Small intestine (tissue), 7 donors: ENCODE measurements at regions not wholly inside any gene's neighbourhood (a gene's known extent, or its start where the extent isn't known, plus 50 kb on each side); places are given as distances from the start of the nearest gene placed in this dataset.

ENCODE experiments used
- DNase-seq, 2 donors: peaks; one replicate each; pipeline versions ENCODE4 v3.0.0 to v3.0.0-alpha.2; 2013
- FAIRE-seq: peaks from 2 replicates; lab custom pipeline; 2012; peaks lifted over from hg19 to GRCh38; lab: Jason Lieb, UNC
- H3K27ac ChIP-seq, 3 donors: one replicate each; pipeline ENCODE4 v1.5.1; 2013; ENCODE audit warnings: low read length in 2 of 3, mild to moderate bottlenecking in 2 of 3, control low read depth in 1 of 3, inconsistent platforms in 1 of 3, low read depth in 1 of 3, moderate library complexity in 1 of 3
- H3K27me3 ChIP-seq, 3 donors: one replicate each; pipeline ENCODE4 v1.6.1; 2013; ENCODE audit warnings: low read length in 3 of 3, inconsistent platforms in 1 of 3; ENCODE audit not compliant: control insufficient read depth in 3 of 3, insufficient read depth in 3 of 3
- H3K36me3 ChIP-seq, 3 donors: one replicate each; pipeline ENCODE4 v1.6.1; 2013; ENCODE audit warnings: low read length in 3 of 3, inconsistent platforms in 1 of 3, low read depth in 1 of 3, mild to moderate bottlenecking in 1 of 3, moderate library complexity in 1 of 3; ENCODE audit not compliant: control insufficient read depth in 3 of 3, insufficient read depth in 2 of 3
- H3K4me1 ChIP-seq, 3 donors: one replicate each; pipeline ENCODE4 v1.6.1; 2013; ENCODE audit warnings: low read length in 2 of 3, inconsistent platforms in 1 of 3, low read depth in 1 of 3, mild to moderate bottlenecking in 1 of 3, moderate library complexity in 1 of 3; ENCODE audit not compliant: control insufficient read depth in 3 of 3, insufficient read depth in 2 of 3
- H3K4me3 ChIP-seq, 3 donors: one replicate each; pipeline ENCODE4 v1.5.1; 2013; ENCODE audit warnings: low read length in 3 of 3, control low read depth in 1 of 3, inconsistent platforms in 1 of 3, low read depth in 1 of 3, mild to moderate bottlenecking in 1 of 3, moderate library complexity in 1 of 3
- H3K9me3 ChIP-seq, 2 donors: one replicate each; pipeline ENCODE4 v1.6.1; 2013; ENCODE audit warnings: low read depth in 1 of 2, low read length in 1 of 2; ENCODE audit not compliant: control insufficient read depth in 2 of 2, insufficient read depth in 1 of 2
- WGBS, 3 donors: extraction: QIAGEN DNeasy Blood & Tissue Kit; methylation state at CpG; one replicate each; pipeline ENCODE4 v1.1.7; 2013; 5-methylcytosine and 5-hydroxymethylcytosine counted together
- donor health status: healthy with polysubstance abuse.
- donor health status: control.
- donor health status: control.
- donor health status: Bipolar disorder and iron deficiency.
- donor health status: healthy.

DNA sequence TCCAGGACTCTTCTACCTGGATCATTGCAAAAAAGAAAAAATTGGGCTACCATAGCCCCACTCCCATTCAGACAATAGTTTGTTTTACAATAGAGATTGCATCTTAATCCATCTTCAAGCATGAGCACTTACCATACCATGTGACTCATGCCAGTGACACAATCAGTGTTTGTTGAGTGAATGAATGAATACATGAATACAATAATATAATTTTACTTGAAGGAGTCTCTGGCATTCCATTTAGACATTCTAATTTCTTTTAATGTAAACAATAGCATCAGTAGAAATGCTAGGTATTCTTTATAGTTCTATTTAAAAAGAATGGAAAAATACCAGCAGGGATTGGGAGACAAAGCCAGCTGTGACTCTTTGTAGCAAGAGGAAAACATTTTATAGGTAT lies 141.6 kb upstream of the AKR1E2 start:
- no peaks in the 10 kb centered on the region for H3K36me3 ChIP-seq

DNA sequence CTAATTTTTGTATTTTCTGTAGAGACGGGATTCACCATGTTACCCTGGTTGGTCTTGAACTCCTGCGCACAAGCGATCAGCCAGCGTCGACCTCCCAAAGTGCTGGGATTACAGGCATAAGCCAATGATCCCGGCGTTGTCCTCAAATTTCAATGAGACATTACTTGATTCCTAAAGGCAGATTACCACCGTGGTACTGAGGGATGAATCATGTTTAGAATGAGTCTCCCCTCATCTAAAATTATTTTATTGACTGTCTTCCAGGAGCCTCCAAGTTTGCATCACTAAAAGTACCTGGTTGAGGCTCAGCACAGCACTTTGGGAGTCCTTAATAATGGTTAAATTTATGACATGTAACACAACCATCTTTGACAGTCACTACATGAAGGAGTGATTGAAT lies 142.2 kb upstream of the AKR1E2 start:
- Histone ChIP-seq H3K9me3 (no peaks in the 10 kb centered on the region), H3K4me1 (peaks cover 0 to 3% (median 2%) of the 10 kb centered on the region in 3 donors), H3K4me3 (no peak overlapping the region), H3K36me3 (no peaks in the 10 kb centered on the region), H3K27me3 (no peaks in the 10 kb centered on the region), H3K27ac (no peak overlapping the region)
- no peak for DNase-seq
- no peak for FAIRE-seq
- 90 to 95% (median 92%) methylated on average over 8 of the region's 8 CpGs for WGBS, 3 donors

More for the DNA sequence above, 141.6 kb upstream of the AKR1E2 start:
- Histone ChIP-seq H3K27ac (no peak overlapping the region), H3K27me3 (no peaks in the 10 kb centered on the region), H3K9me3 (no peaks in the 10 kb centered on the region), H3K4me1 (peaks cover 0 to under 1% (median 0%) of the 10 kb centered on the region in 3 donors), H3K4me3 (no peak overlapping the region)
- DNase-seq (no peak), FAIRE-seq (no peak)

GRCh38 chr10:4683137-4683536 lies 142.9 kb upstream of the AKR1E2 start:
- Histone ChIP-seq H3K4me3 (no peak overlapping the region), H3K4me1 (peaks cover 0 to 9% (median 4%) of the 10 kb centered on the region in 3 donors), H3K27ac (no peak overlapping the region), H3K27me3 (no peaks in the 10 kb centered on the region), H3K9me3 (no peaks in the 10 kb centered on the region), H3K36me3 (no peaks in the 10 kb centered on the region)
- FAIRE-seq (no peak), DNase-seq (no peak)
- WGBS, 3 donors: 75 to 89% (median 80%) methylated on average over 2 of the region's 2 CpGs

- DNase-seq (no peak), FAIRE-seq (no peak)
- no peaks in the 10 kb centered on the region for H3K36me3 ChIP-seq
- no peaks in the 10 kb centered on the region for H3K27me3 ChIP-seq
- H3K9me3 ChIP-seq: peaks cover 0 to 5% of the 10 kb centered on the region in 2 donors
- H3K4me3 ChIP-seq: no peak overlapping the region
- H3K27ac ChIP-seq: peak overlapping the region in 2 of 3 donors; percentile 62 to 83
- peaks cover 0 to 11% (median 4%) of the 10 kb centered on the region in 3 donors for H3K4me1 ChIP-seq
- WGBS, 3 donors: 47 to 71% (median 59%) methylated on average over 11 of the region's 11 CpGs
Observed at GRCh38 chr10:4678951-4679671, 146.9 kb upstream of the AKR1E2 start.

- WGBS, 3 donors: 33 to 62% (median 47%) methylated on average over 11 of the region's 11 CpGs
- peak; percentile 50 to 91 for DNase-seq
- Histone ChIP-seq H3K27ac (peak overlapping the region; percentile 50 to 83 (median 62)), H3K4me1 (peaks cover 0 to 11% (median 4%) of the 10 kb centered on the region in 3 donors), H3K36me3 (no peaks in the 10 kb centered on the region), H3K9me3 (peaks cover 0 to 5% of the 10 kb centered on the region in 2 donors), H3K27me3 (no peaks in the 10 kb centered on the region), H3K4me3 (no peak overlapping the region)
- peak; percentile 77 for FAIRE-seq
Observed at GRCh38 chr10:4678023-4678950, 147.7 kb upstream of the AKR1E2 start.

DNA sequence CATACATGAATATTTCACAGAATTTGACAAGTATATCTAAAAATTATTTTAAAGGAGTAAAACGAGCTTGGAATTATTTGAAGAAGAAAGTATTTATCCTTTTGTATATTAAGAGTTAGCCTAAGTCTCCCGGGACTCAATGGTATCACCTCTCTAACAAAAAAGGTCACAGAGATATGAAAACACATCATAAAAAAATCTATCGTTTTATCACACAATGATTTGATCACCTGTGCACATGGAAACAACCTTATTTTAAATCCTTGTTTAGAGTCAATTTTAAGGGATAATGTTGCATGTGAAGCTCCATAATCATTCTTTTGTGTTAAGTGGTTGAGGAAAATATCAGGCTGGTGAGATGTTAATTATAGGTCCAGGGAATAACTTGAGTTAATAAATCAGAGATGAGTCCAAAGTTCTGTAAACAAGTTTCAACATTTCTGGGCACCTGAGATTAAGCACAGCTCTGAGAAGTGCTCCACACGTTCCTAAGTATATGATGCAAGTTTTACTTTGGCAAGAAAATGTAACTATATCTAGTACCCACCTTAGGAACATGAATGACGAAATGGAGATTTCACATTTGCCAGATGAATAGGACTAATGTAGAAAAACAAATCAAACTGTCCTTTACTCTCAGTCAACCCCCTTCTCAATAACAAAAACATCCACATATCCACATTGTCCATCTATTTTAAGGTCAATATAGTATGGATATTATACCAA lies 148.5 kb upstream of the AKR1E2 start:
- Histone ChIP-seq H3K4me1 (peaks cover 0 to 11% (median 4%) of the 10 kb centered on the region in 3 donors), H3K27me3 (no peaks in the 10 kb centered on the region), H3K9me3 (peaks cover 0 to 5% of the 10 kb centered on the region in 2 donors), H3K27ac (peak overlapping the region in 2 of 3 donors; percentile 68 to 83), H3K4me3 (no peak overlapping the region), H3K36me3 (no peaks in the 10 kb centered on the region)
- WGBS, 3 donors: 11 to 48% (median 22%) methylated on average over 5 of the region's 5 CpGs
- DNase-seq (peak; percentile 83 to 92), FAIRE-seq (peak; percentile 59)

DNA sequence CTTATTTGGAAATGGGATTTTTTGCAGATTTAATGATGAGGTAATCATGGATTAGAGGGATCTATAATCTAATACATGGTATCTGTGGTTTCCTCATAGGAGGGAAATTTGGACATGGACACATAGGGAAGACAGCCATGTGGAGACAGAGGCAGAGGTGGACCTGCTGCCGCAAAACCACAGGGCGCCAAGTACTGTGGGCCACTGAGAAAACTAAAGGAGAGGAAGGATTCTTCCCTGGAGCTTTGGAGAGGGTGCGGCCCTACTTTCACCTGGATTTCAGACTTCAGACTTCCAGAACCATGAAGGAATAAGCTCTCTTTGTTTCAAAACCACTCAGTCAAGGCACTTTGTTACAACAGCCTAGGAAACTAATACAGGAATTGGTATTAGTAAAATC lies 149.4 kb upstream of the AKR1E2 start:
- FAIRE-seq (no peak), DNase-seq (peak in 1 of 2 donors; percentile 38)
- Histone ChIP-seq H3K27ac (no peak overlapping the region), H3K4me3 (no peak overlapping the region), H3K27me3 (no peaks in the 10 kb centered on the region), H3K4me1 (peaks cover 0 to 11% (median 4%) of the 10 kb centered on the region in 3 donors), H3K9me3 (peaks cover 0 to 5% of the 10 kb centered on the region in 2 donors), H3K36me3 (no peaks in the 10 kb centered on the region)
- WGBS, 3 donors: 95 to 100% (median 97%) methylated on average over 3 of the region's 3 CpGs

GRCh38 chr10:4675808-4676207 lies 150.2 kb upstream of the AKR1E2 start:
- DNase-seq (no peak), FAIRE-seq (no peak)
- H3K36me3 ChIP-seq: no peaks in the 10 kb centered on the region
- no peak overlapping the region for H3K4me3 ChIP-seq
- peaks cover 0 to 5% of the 10 kb centered on the region in 2 donors for H3K9me3 ChIP-seq
- no peaks in the 10 kb centered on the region for H3K27me3 ChIP-seq
- H3K4me1 ChIP-seq: peaks cover 0 to 11% (median 4%) of the 10 kb centered on the region in 3 donors
- no peak overlapping the region for H3K27ac ChIP-seq
